Caco-2 (cell line): ENCODE measurements at regions not wholly inside any gene's neighbourhood (a gene's known extent, or its start where the extent isn't known, plus 50 kb on each side); places are given as distances from the start of the nearest gene placed in this dataset.

Experiments
- BruUV-seq: library from RNA; stranded (reverse); fragments of 400-500 nt; replicated peaks from 2 replicates; lab custom pipeline; 2021; lab: Mats Ljungman, UMichigan
- CTCF ChIA-PET: fragments of 300-600 bp; sonication (Branson Sonifier 250); formaldehyde crosslinking; loops from one replicate; lab custom pipeline; 2022; ENCODE audit warnings: antibody characterized with exemption; lab: Charles Lee
- POLR2A ChIA-PET: fragments of 300-600 bp; sonication (Branson Sonifier 250); formaldehyde crosslinking; loops from one replicate; lab custom pipeline; 2022; ENCODE audit warnings: antibody characterized with exemption; lab: Charles Lee
- DNase-seq, 2 experiments: peaks; one replicate each; pipeline versions ENCODE4 v3.0.0 to v3.0.0-alpha.2; 2020 to 2022
- H3K27me3 ChIP-seq: replicated peaks from 2 replicates; pipeline ENCODE4 v1.6.0; 2011; ENCODE audit warnings: low read length; ENCODE audit not compliant: control insufficient read depth, insufficient read depth
- H3K36me3 ChIP-seq: 2 replicates; pipeline ENCODE4 v1.5.1; 2011; ENCODE audit warnings: low read length; ENCODE audit not compliant: control insufficient read depth, insufficient read depth
- H3K4me1 ChIP-seq: fragments of 250-450 bp; sonication (Bioruptor Pico); 2 replicates; pipeline ENCODE4 v1.5.1; 2020; ENCODE audit warnings: mild to moderate bottlenecking
- H3K4me3 ChIP-seq: 2 replicates; pipeline ENCODE4 v1.5.1; 2011; ENCODE audit warnings: low read depth, mild to moderate bottlenecking, control low read depth, low read length
- H3K9me3 ChIP-seq: fragments of 250-450 bp; sonication (Bioruptor Pico); 2 replicates; pipeline ENCODE4 v1.5.1; 2020; ENCODE audit warnings: mild to moderate bottlenecking, moderate library complexity
- H3K27ac Mint-ChIP-seq: one replicate; pipeline ENCODE4 v1.8.0; 2022; ENCODE audit warnings: mixed read lengths; ENCODE audit not compliant: unreplicated experiment
- H3K27me3 Mint-ChIP-seq: one replicate; pipeline ENCODE4 v1.8.0; 2022; ENCODE audit warnings: mixed read lengths; ENCODE audit not compliant: insufficient read depth, unreplicated experiment
- H3K36me3 Mint-ChIP-seq: one replicate; pipeline ENCODE4 v1.8.0; 2022; ENCODE audit warnings: mild to moderate bottlenecking, mixed read lengths; ENCODE audit not compliant: insufficient read depth, unreplicated experiment
- H3K4me1 Mint-ChIP-seq: one replicate; pipeline ENCODE4 v1.8.0; 2022; ENCODE audit warnings: low read depth, mixed read lengths; ENCODE audit not compliant: unreplicated experiment
- H3K4me3 Mint-ChIP-seq: one replicate; pipeline ENCODE4 v1.8.0; 2022; ENCODE audit warnings: mild to moderate bottlenecking, moderate library complexity, mixed read lengths; ENCODE audit not compliant: unreplicated experiment
- H3K9me3 Mint-ChIP-seq: one replicate; pipeline ENCODE4 v1.8.0; 2022; ENCODE audit warnings: mixed read lengths; ENCODE audit not compliant: unreplicated experiment
- CTCF ChIP-seq, 2 experiments: fragments of 200-600 bp in 1 of 2; IDR thresholded peaks; 1 replicate in 1 of 2; 2 replicates in 1 of 2; pipeline versions ENCODE4 v1.5.1 to v1.8.0; 2011 to 2022; ENCODE audit warnings: antibody characterized with exemption in 1 of 2, control low read depth in 1 of 2, inconsistent platforms in 1 of 2, low read depth in 1 of 2, low read length in 1 of 2, mild to moderate bottlenecking in 1 of 2, moderate library complexity in 1 of 2; ENCODE audit not compliant: insufficient read depth in 1 of 2, severe bottlenecking in 1 of 2, unreplicated experiment in 1 of 2
- intact Hi-C: fragments of 100-400 bp; cut with micrococcal nuclease; formaldehyde crosslinking; loops from one replicate; pipeline ENCODE4 v1.10.0; 2022; ENCODE audit not compliant: unreplicated experiment

- H3K4me1 ChIP-seq: peaks cover 5% of the 10 kb centered on the region; the same call in 1 of the 2 replicates
- Mint-ChIP-seq H3K36me3 (peaks cover 6% of the 10 kb centered on the region), H3K9me3 (peaks cover 27% of the 10 kb centered on the region), H3K27ac (no peak overlapping the region), H3K4me3 (no peak overlapping the region), H3K27me3 (no peaks in the 10 kb centered on the region), H3K4me1 (peaks cover 17% of the 10 kb centered on the region)
- ChIA-PET POLR2A (no interaction called here), CTCF (no interaction called here)
- no peak for DNase-seq
- BruUV-seq: no TSS peak
- no peaks in the 10 kb centered on the region for H3K27me3 ChIP-seq
- no peak overlapping the region for H3K4me3 ChIP-seq
- no peak for TF ChIP-seq CTCF (IDR thresholded peaks at IDR 0.05; ENCODE audit: insufficient read depth in 1 of 2, low read depth in 1 of 2, low read length in 1 of 2, severe bottlenecking in 1 of 2, unreplicated experiment in 1 of 2)
- no peaks in the 10 kb centered on the region for H3K9me3 ChIP-seq
- H3K36me3 ChIP-seq: no peaks in the 10 kb centered on the region
- intact Hi-C loops: no loop called here
Observed at GRCh38 chr12:105672121-105672975, 341.9 kb downstream of the C12orf75 start.

- BruUV-seq: no TSS peak
- Mint-ChIP-seq H3K4me1 (peaks cover 17% of the 10 kb centered on the region), H3K27me3 (no peaks in the 10 kb centered on the region), H3K27ac (no peak overlapping the region), H3K9me3 (peaks cover 11% of the 10 kb centered on the region), H3K36me3 (peaks cover 6% of the 10 kb centered on the region), H3K4me3 (no peak overlapping the region)
- no peaks in the 10 kb centered on the region for H3K36me3 ChIP-seq
- H3K9me3 ChIP-seq: no peaks in the 10 kb centered on the region
- DNase-seq: no peak
- CTCF ChIA-PET: no interaction called here
- POLR2A ChIA-PET: no interaction called here
- H3K4me1 ChIP-seq: peaks cover 5% of the 10 kb centered on the region; the same call in 1 of the 2 replicates
- no peak for TF ChIP-seq CTCF (IDR thresholded peaks at IDR 0.05; ENCODE audit: insufficient read depth in 1 of 2, low read depth in 1 of 2, low read length in 1 of 2, severe bottlenecking in 1 of 2, unreplicated experiment in 1 of 2)
- H3K4me3 ChIP-seq: no peak overlapping the region
- intact Hi-C loops: no loop called here
- no peaks in the 10 kb centered on the region for H3K27me3 ChIP-seq
Observed at GRCh38 chr12:105674871-105675699, 344.6 kb downstream of the C12orf75 start.

GRCh38 chr12:105676694-105677093, 346.2 kb downstream of the C12orf75 start:
- no peaks in the 10 kb centered on the region for H3K27me3 Mint-ChIP-seq

More at GRCh38 chr12:105676694-105677093, 346.2 kb downstream of the C12orf75 start:
- no TSS peak for BruUV-seq
- H3K27ac Mint-ChIP-seq: no peak overlapping the region
- H3K27me3 ChIP-seq: no peaks in the 10 kb centered on the region
- ChIA-PET CTCF (no interaction called here), POLR2A (no interaction called here)
- H3K4me3 Mint-ChIP-seq: no peak overlapping the region
- no peaks in the 10 kb centered on the region for H3K4me1 ChIP-seq
- no peaks in the 10 kb centered on the region for H3K36me3 ChIP-seq
- TF ChIP-seq CTCF (IDR thresholded peaks at IDR 0.05; ENCODE audit: insufficient read depth in 1 of 2, low read depth in 1 of 2, low read length in 1 of 2, severe bottlenecking in 1 of 2, unreplicated experiment in 1 of 2): no peak
- no peaks in the 10 kb centered on the region for H3K9me3 Mint-ChIP-seq
- no peaks in the 10 kb centered on the region for H3K36me3 Mint-ChIP-seq
- peaks cover 9% of the 10 kb centered on the region for H3K4me1 Mint-ChIP-seq
- no peak for DNase-seq
- H3K4me3 ChIP-seq: no peak overlapping the region
- no peaks in the 10 kb centered on the region for H3K9me3 ChIP-seq
- intact Hi-C loops: no loop called here
